ENCODE measurements at regions not wholly inside any gene's neighbourhood (a gene's known extent, or its start where the extent isn't known, plus 50 kb on each side); places are given as distances from the start of the nearest gene placed in this dataset.

DNA sequence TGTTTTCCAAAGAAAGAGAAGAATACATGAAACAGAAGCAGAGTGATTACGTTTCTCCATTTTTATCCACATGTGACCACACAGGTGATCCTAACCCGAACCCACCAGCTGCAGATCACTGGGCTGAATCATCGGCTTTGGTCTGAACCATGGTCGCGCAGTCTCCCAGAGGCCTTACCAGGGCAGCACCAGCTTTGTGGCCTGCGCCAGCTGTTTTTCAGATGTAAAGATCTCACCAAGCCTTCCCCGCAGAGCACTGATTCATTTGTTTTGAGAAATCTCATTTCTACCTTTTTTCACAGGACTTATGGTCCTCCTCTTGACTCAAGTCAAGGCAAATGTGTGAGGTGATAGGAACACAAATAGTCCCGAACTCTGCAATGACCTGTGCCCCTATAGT, 207.0 kb upstream of the PPP2R2D start:
- Mint-ChIP-seq H3K4me3 (no peak overlapping the region), H3K27ac (no peak overlapping the region), H3K36me3 (ENCODE audit: low read depth) (no peaks in the 10 kb centered on the region), H3K4me1 (ENCODE audit: low read depth) (no peaks in the 10 kb centered on the region), H3K27me3 (ENCODE audit: low read depth) (no peaks in the 10 kb centered on the region), H3K9me3 (peaks cover 3% of the 10 kb centered on the region)

- Mint-ChIP-seq H3K36me3 (ENCODE audit: low read depth) (no peaks in the 10 kb centered on the region), H3K4me1 (ENCODE audit: low read depth) (no peaks in the 10 kb centered on the region), H3K4me3 (no peak overlapping the region), H3K27ac (no peak overlapping the region), H3K9me3 (peaks cover 3% of the 10 kb centered on the region), H3K27me3 (ENCODE audit: low read depth) (no peaks in the 10 kb centered on the region)
Observed at GRCh38 chr10:131694168-131694780, 206.5 kb upstream of the PPP2R2D start.

DNA sequence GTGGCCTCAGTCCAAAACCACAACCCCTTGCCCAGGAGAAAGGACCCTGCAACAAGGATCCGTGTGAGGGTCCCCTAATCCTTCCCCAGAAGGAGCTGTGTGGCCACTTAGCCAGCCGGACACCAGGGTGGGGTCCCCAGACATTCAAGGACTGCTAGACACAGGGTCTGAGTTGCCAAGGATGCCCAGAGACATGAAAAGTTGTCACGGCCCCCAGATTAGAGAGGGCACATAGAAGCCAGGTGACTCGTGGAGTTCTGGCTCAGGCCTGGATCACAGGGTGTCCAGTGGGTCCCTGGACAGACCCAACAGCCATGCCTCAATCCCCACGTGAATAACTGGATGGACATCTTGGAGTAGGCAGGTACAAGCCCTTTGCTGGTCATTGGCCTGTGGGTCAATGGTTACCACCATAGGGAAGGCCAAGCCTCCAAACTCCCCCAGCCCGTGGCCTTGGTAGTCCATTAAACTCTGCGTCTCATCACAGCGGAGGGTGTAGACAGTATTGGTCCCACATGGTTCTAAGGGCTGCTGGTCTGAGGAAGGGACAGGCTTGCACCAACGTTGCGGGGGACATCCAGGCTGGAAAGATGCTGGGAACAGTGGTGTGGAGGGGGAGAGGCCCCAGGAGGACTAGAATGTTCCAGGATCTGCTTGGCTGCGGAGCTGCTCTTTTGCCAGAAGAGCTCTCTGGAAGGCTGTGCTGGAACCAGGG, 205.9 kb upstream of the PPP2R2D start:
- Mint-ChIP-seq H3K4me1 (ENCODE audit: low read depth) (no peaks in the 10 kb centered on the region), H3K9me3 (peaks cover 3% of the 10 kb centered on the region), H3K27ac (no peak overlapping the region), H3K4me3 (no peak overlapping the region), H3K36me3 (ENCODE audit: low read depth) (no peaks in the 10 kb centered on the region), H3K27me3 (ENCODE audit: low read depth) (no peaks in the 10 kb centered on the region)

GRCh38 chr10:131695496-131696165, 205.2 kb upstream of the PPP2R2D start:
- Mint-ChIP-seq H3K9me3 (peaks cover 3% of the 10 kb centered on the region), H3K4me3 (no peak overlapping the region), H3K27me3 (ENCODE audit: low read depth) (no peaks in the 10 kb centered on the region), H3K27ac (peak overlapping the region; percentile 41), H3K4me1 (ENCODE audit: low read depth) (no peaks in the 10 kb centered on the region), H3K36me3 (ENCODE audit: low read depth) (no peaks in the 10 kb centered on the region)

DNA sequence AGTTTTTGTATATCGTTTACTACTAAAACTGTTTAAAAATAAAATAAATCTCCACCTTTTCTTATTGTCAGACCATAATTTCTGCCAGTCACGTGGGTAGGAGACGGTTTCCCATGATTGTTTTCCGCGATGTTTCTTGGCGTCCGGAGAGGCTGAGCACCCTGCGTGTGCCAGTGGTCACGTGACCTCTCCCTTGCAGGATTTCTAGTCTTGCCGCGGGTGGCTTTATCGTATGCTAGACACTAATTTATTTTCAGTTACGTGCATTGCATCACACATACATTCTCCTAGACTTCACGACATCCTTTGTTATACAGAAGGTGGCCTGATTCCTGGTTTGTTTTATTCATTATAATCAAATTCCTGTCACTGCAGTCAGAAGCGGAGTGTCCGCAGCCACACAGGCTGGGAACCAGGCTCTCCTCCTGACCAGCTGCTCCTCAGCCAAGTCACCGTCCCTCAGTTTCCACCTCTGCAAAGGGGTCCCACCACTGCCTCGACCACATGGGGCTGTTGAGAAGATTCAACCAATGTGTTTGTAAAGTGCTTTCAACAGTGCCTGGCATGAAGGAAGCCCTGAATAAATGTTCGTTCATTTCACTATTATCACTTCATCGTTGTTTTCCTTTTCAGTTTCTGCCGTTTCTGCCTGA, 203.2 kb upstream of the PPP2R2D start:
- H3K9me3 Mint-ChIP-seq: peaks cover 3% of the 10 kb centered on the region
- H3K4me3 Mint-ChIP-seq: no peak overlapping the region
- no peaks in the 10 kb centered on the region for H3K4me1 Mint-ChIP-seq (ENCODE audit: low read depth)
- H3K27me3 Mint-ChIP-seq (ENCODE audit: low read depth): no peaks in the 10 kb centered on the region
- no peak overlapping the region for H3K27ac Mint-ChIP-seq
- H3K36me3 Mint-ChIP-seq (ENCODE audit: low read depth): no peaks in the 10 kb centered on the region

GRCh38 chr10:131698232-131698631, 202.6 kb upstream of the PPP2R2D start:
- Mint-ChIP-seq H3K27ac (no peak overlapping the region), H3K9me3 (peaks cover 3% of the 10 kb centered on the region), H3K27me3 (ENCODE audit: low read depth) (no peaks in the 10 kb centered on the region), H3K36me3 (ENCODE audit: low read depth) (no peaks in the 10 kb centered on the region), H3K4me1 (ENCODE audit: low read depth) (no peaks in the 10 kb centered on the region), H3K4me3 (no peak overlapping the region)

GRCh38 chr10:131698986-131699385, 201.8 kb upstream of the PPP2R2D start:
- Mint-ChIP-seq H3K4me3 (no peak overlapping the region), H3K36me3 (ENCODE audit: low read depth) (no peaks in the 10 kb centered on the region), H3K9me3 (peaks cover 3% of the 10 kb centered on the region)

GRCh38 chr10:131700032-131700431, 200.8 kb upstream of the PPP2R2D start:
- no peak overlapping the region for H3K27ac Mint-ChIP-seq
- no peaks in the 10 kb centered on the region for H3K27me3 Mint-ChIP-seq (ENCODE audit: low read depth)
- H3K9me3 Mint-ChIP-seq: peaks cover 3% of the 10 kb centered on the region
- H3K36me3 Mint-ChIP-seq (ENCODE audit: low read depth): no peaks in the 10 kb centered on the region
- no peaks in the 10 kb centered on the region for H3K4me1 Mint-ChIP-seq (ENCODE audit: low read depth)
- no peak overlapping the region for H3K4me3 Mint-ChIP-seq

More at GRCh38 chr10:131698986-131699385, 201.8 kb upstream of the PPP2R2D start:
- Mint-ChIP-seq H3K4me1 (ENCODE audit: low read depth) (no peaks in the 10 kb centered on the region), H3K27ac (no peak overlapping the region), H3K27me3 (ENCODE audit: low read depth) (no peaks in the 10 kb centered on the region)

DNA sequence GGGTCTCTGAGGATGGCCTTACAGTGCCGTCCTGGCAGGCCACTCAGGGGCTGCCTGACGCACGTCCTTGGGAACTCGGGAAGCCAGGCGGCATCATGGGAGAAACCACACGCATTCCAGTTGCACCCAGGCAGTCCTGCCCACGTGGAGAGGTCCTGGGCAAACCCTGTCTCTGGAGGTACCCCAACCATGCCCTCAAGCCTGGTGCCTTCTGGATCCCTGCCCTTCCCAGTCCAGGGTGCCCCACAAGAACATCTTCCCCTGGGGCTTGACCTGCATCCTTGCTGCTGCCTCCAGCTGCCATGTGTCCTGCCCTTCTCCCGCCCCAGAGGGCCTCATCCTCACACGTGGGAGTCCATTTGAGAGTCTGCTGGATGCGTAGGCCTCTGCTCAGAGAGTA, 200.3 kb upstream of the PPP2R2D start:
- Mint-ChIP-seq H3K36me3 (ENCODE audit: low read depth) (no peaks in the 10 kb centered on the region), H3K27ac (no peak overlapping the region), H3K4me3 (no peak overlapping the region), H3K4me1 (ENCODE audit: low read depth) (no peaks in the 10 kb centered on the region), H3K27me3 (ENCODE audit: low read depth) (no peaks in the 10 kb centered on the region), H3K9me3 (peaks cover 3% of the 10 kb centered on the region)

DNA sequence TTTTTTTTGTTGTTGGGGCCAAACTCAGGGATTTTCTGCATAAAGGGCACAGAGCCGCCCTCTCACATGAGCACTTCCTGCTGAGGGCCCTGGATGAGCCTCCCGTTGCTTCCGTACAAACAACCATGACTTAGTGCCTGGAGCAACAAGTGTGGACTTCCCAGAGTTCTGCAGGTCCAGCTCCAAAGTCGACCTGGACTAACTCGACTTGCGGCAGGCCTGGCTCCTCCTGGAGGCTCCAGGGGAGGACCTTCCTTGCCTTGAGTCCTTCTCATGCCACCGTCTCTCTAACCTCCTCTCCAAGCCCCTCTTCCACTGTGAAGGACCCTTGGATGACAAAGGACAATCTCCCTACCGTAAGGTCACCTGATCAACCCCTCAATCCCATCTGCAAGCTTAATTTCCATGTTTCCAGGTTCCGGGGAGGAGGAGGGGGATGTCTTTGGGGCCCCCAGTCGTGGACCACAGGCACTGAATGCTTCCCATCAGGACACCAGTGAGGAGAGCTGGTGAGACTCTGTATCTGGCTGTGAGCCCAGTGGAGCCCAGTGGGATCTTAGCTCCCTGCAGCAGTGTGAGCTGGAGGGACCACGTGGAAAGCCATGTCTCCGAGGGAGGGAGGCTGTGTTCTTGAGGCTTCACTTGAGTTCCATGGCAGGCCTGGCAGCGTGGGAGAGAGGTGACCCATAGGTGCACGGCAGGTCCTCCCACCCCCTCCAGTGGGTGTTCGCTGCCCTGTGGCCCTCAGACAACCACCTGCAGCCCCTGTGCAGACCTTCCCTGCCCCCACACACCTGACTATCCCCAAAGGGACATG, 199.5 kb upstream of the PPP2R2D start:
- Mint-ChIP-seq H3K9me3 (peaks cover 2% of the 10 kb centered on the region), H3K27ac (no peak overlapping the region), H3K27me3 (ENCODE audit: low read depth) (no peaks in the 10 kb centered on the region), H3K36me3 (ENCODE audit: low read depth) (no peaks in the 10 kb centered on the region), H3K4me3 (no peak overlapping the region), H3K4me1 (ENCODE audit: low read depth) (no peaks in the 10 kb centered on the region)

- Mint-ChIP-seq H3K27ac (no peak overlapping the region), H3K9me3 (peaks cover 15% of the 10 kb centered on the region), H3K36me3 (ENCODE audit: low read depth) (no peaks in the 10 kb centered on the region), H3K4me1 (ENCODE audit: low read depth) (no peaks in the 10 kb centered on the region), H3K27me3 (ENCODE audit: low read depth) (no peaks in the 10 kb centered on the region), H3K4me3 (no peak overlapping the region)
Observed at GRCh38 chr10:131702531-131703356, 198.1 kb upstream of the PPP2R2D start.

GRCh38 chr10:131703541-131703940, 197.3 kb upstream of the PPP2R2D start:
- Mint-ChIP-seq H3K27ac (no peak overlapping the region), H3K27me3 (ENCODE audit: low read depth) (no peaks in the 10 kb centered on the region), H3K4me1 (ENCODE audit: low read depth) (no peaks in the 10 kb centered on the region), H3K9me3 (peaks cover 20% of the 10 kb centered on the region), H3K36me3 (ENCODE audit: low read depth) (no peaks in the 10 kb centered on the region), H3K4me3 (no peak overlapping the region)

DNA sequence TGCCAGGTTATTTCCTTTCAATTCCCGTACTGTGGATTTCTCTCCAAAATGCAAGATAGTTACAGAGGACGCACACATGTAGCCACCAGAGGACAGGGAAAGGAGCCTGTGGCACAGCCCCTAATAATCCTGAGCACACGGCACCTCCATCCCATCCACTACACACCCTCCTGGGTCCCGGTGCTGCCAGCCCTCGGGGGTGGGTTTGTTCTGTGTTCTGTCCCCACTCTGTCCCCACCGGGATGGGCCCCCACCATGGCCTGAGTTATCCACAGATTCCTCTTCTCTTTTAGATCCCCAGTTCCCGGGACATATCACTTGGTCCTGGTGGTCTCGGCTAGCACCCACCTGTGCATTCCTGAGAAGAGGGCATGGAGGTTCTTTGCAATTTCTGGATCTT, 196.9 kb upstream of the PPP2R2D start:
- Mint-ChIP-seq H3K27me3 (ENCODE audit: low read depth) (no peaks in the 10 kb centered on the region), H3K27ac (no peak overlapping the region), H3K36me3 (ENCODE audit: low read depth) (no peaks in the 10 kb centered on the region), H3K4me1 (ENCODE audit: low read depth) (no peaks in the 10 kb centered on the region), H3K9me3 (peaks cover 20% of the 10 kb centered on the region), H3K4me3 (no peak overlapping the region)
